ENCODE measurements at regions not wholly inside any gene's neighbourhood (a gene's known extent, or its start where the extent isn't known, plus 50 kb on each side); places are given as distances from the start of the nearest gene placed in this dataset.

DNA sequence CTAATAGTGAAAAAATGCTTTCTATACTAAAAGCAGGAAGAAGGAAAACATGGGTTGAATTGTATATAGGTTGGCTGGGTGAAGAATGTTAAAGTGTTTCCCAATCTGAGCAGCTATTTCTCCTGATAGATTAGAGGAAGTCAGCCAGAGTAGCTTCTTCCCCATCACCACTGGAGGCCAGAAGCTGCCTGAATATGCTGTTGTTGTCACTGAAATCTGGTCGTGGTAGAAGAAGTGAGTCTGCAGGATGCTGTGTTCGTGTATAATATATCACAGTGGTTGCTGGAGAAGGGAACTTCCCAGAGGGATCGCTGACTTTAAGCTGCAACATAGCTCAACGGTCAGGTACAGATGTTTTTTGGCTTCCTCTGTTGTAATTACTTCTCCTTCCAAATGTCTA lies 247.5 kb upstream of the LRATD1 start:
- TF ChIP-seq ZBTB49 (CRISPR knock-in tag; IDR thresholded peaks at IDR 0.05; ENCODE audit: borderline replicate concordance) (no peak), BRCA1 (IDR thresholded peaks at IDR 0.05) (no peak), BRCA1 (CRISPR knock-in tag; IDR thresholded peaks at IDR 0.05) (no peak), MAFF (IDR thresholded peaks at IDR 0.05; ENCODE audit: low read length) (no peak), SIN3A (IDR thresholded peaks at IDR 0.05; ENCODE audit: borderline replicate concordance in 2 of 2, control insufficient read depth in 1 of 2, low read depth in 2 of 2, low read length in 2 of 2) (no peak), ZBTB40 (IDR thresholded peaks at IDR 0.05) (no peak), ZBTB40 (CRISPR knock-in tag; IDR thresholded peaks at IDR 0.05) (no peak), SAFB (IDR thresholded peaks at IDR 0.05; ENCODE audit: borderline replicate concordance, low read depth, low read length) (no peak), SRSF9 (IDR thresholded peaks at IDR 0.05; ENCODE audit: borderline replicate concordance, low read depth, low read length) (no peak)
- TF ChIP-seq, protein P1, sequence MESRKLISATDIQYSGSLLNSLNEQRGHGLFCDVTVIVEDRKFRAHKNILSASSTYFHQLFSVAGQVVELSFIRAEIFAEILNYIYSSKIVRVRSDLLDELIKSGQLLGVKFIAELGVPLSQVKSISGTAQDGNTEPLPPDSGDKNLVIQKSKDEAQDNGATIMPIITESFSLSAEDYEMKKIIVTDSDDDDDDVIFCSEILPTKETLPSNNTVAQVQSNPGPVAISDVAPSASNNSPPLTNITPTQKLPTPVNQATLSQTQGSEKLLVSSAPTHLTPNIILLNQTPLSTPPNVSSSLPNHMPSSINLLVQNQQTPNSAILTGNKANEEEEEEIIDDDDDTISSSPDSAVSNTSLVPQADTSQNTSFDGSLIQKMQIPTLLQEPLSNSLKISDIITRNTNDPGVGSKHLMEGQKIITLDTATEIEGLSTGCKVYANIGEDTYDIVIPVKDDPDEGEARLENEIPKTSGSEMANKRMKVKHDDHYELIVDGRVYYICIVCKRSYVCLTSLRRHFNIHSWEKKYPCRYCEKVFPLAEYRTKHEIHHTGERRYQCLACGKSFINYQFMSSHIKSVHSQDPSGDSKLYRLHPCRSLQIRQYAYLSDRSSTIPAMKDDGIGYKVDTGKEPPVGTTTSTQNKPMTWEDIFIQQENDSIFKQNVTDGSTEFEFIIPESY (CRISPR knock-in tag; IDR thresholded peaks at IDR 0.05), result no peak
